Left ventricle myocardium superior (tissue), 1 donor: ENCODE measurements at regions not wholly inside any gene's neighbourhood (a gene's known extent, or its start where the extent isn't known, plus 50 kb on each side); places are given as distances from the start of the nearest gene placed in this dataset.

Experiments used
- ATAC-seq: fragments of 200-7000 bp; cut with Tn5 transposase; one replicate; pipeline ENCODE4 v1.9.1; 2020; ENCODE audit warnings: mild to moderate bottlenecking, moderate library complexity
- DNase-seq: peaks from one replicate; pipeline ENCODE4 v3.0.0-alpha.2; 2020
- intact Hi-C: fragments of 100-400 bp; cut with micrococcal nuclease; formaldehyde crosslinking; loops from one replicate; pipeline ENCODE4 v1.11.0; 2022
- donor health status: DM: no; HTN: yes; CAD: no; lungs with severe emphysema.

GRCh38 chr5:158644301-158644700, 455.4 kb downstream of the EBF1 start:
- intact Hi-C loops = no loop called here
- ATAC-seq (no peak), DNase-seq (no peak)

- DNase-seq (no peak), ATAC-seq (no peak)
- intact Hi-C loops = no loop called here
Observed at GRCh38 chr5:158643840-158644239, 455.9 kb downstream of the EBF1 start.

DNA sequence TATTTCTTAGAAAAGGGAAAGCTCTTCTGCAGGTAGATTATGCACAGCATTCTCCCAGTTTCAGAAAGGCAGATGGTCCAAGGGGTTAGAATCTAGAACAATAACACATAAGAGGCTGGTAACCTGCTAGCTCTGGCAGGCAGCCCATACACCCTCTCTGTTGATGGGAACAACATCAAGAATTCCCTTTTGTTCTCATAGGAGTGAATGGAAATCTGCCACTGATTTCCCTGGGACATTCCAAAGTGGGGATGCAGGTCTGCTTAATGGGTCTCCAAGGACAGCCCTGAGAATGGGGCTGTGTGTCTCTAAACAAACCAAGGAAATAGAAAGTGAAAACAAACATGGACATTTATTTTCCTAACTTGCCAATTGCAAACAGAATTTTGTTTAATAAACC, 456.8 kb downstream of the EBF1 start:
- ATAC-seq (peak; percentile 63), DNase-seq (peak; percentile 42)
- intact Hi-C loops = no loop called here

DNA sequence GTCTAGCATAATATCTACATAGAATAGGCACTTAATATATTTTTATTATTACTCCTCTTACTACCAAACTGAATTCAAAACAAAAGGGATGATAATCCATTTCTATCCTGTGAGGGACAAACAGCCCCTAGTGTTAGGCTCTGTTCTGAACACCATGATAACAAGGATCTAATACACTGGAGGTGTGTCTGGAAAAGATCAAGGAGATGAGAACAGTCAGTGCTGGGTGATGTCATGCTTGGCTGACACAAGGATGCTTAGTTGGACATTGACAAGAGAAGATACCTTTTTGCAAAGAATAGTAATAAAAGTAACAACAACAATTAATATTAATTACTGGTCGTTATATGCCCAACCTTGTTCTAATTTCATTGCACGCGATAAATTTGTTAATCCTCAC, 458.7 kb downstream of the EBF1 start:
- ATAC-seq = no peak
- no peak for DNase-seq
- intact Hi-C loops = no loop called here

DNA sequence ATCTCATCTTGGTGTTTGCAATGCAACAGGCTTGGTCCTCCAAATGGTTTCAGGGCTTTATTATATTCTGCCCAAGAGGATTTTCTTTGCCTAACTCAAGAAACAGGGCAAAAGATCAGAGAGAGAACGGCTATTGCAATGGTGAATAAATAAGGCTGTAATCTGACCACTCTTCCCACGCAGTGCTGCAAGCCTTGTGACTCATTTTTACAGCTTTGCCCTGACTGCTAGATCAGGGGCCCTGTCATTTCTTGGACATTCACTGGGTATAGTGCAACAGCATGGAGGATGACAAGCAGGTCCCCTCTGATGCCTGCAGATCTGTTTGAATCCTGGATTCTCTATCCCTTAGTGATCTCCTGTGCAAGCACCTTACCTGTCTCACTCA, 459.1 kb downstream of the EBF1 start:
- ATAC-seq = no peak

DNA sequence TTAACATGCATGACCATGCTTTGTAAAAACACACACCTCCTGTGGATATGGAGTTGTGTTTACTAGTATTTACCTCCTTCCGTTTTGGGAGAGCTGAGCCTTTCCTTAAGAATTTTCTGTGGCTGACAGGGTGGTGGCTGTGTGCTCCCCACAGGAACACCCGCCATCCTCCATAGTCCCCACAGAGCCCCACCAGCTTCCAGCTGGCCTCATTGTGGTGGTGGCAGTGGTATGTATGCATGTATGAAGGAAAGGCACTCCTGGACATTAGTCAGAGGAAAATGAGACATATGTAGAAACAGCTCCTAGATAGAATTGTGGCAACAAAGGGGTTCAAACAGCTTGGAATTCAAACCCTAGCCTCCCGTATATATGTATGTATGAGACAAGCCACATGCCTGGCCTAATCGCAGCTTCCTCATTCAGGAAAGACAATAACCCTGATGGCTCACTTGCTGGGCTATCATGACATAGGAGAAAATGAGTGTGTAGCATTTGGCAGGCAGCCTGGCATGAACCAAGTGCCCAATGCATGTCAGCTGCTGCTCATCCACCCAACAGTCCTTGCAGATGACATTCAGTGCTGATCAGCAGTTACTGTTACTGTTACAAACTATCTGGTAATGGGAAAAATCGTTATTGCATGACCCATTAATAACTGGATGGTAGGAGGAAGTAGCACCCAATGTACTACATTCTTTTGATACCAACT, 459.7 kb downstream of the EBF1 start:
- ATAC-seq = no peak
- DNase-seq = no peak
- intact Hi-C loops = no loop called here

More for the DNA sequence above, 459.1 kb downstream of the EBF1 start:
- no peak for DNase-seq
- intact Hi-C loops = no loop called here

DNA sequence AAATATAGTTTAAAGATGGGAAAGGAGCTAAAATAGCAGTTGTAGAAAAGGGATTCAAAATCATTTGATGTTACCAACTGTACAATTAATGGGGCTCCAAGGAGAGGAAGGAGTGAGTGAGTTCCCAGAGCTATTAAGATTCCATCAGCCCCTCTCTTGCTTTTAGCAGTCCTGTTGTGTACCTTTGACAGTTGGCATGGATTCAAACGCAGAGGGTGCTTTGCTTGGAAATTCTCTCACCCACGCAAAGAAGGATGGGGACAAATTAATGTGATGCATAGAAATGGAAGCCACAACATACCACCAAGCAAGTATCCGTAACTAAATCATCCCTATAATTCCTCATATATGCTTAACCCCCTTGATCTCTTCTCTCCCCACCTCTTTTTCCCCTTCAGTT, 461.3 kb downstream of the EBF1 start:
- intact Hi-C loops = no loop called here
- ATAC-seq (no peak), DNase-seq (no peak)

GRCh38 chr5:158637039-158637438, 462.7 kb downstream of the EBF1 start:
- no peak for ATAC-seq
- intact Hi-C loops = no loop called here
- no peak for DNase-seq

- DNase-seq (no peak), ATAC-seq (no peak)
- intact Hi-C loops = no loop called here
Observed at GRCh38 chr5:158635565-158635964, 464.2 kb downstream of the EBF1 start.

DNA sequence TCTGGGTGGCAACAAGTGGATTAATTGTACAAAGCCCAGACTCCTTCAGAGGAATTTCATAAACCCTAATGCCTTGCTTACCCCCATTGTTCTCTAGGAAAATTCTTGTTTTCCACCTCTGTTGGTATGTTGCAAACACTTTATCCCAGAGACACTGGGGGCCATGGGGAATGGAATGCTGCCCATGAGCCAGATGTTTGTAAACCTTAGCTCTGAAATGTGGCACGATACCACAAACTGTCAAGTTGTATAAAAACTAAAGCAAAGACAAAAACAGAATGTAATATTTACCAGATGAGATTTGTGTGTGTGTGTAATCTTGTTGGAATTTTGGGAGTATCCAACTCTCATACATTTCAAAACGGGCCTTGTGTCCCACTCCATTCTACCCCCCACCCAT, 465.0 kb downstream of the EBF1 start:
- ATAC-seq (no peak), DNase-seq (no peak)
- intact Hi-C loops = no loop called here

GRCh38 chr5:158629591-158630312, 470.0 kb downstream of the EBF1 start:
- DNase-seq (no peak), ATAC-seq (no peak)
- intact Hi-C loops = no loop called here

GRCh38 chr5:158626718-158627117, 473.0 kb downstream of the EBF1 start:
- intact Hi-C loops = no loop called here
- ATAC-seq = no peak
- no peak for DNase-seq

GRCh38 chr5:158623971-158624370, 475.7 kb downstream of the EBF1 start:
- ATAC-seq (no peak), DNase-seq (no peak)
- intact Hi-C loops = no loop called here

- DNase-seq (no peak), ATAC-seq (no peak)
- intact Hi-C loops = no loop called here
Observed at GRCh38 chr5:158621391-158621790, 478.3 kb downstream of the EBF1 start.

- ATAC-seq (peak; percentile 74), DNase-seq (no peak)
- intact Hi-C loops = no loop called here
Observed at GRCh38 chr5:158619083-158619788, 480.5 kb downstream of the EBF1 start.

- ATAC-seq (no peak), DNase-seq (no peak)
- intact Hi-C loops = no loop called here
Observed at GRCh38 chr5:158618256-158618655, 481.5 kb downstream of the EBF1 start.

DNA sequence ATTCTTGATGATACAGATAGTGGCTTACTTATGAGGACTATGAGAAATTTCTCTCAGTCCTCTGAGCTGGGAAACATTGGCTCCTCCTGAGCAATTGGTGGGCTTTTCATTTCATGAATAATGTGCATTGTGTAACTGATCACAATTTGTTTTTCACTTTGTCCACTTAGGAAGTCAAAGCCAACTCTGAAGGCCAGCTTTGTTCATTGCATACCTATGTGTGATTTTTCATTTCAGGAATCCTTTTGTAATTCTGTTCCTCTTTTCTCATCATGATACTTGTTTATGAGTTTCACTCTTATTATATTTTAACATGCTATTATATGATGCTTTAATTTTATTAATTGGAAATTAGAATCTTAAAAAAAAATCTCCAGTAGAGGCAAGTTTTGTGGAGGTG, 483.0 kb downstream of the EBF1 start:
- ATAC-seq (no peak), DNase-seq (no peak)
- intact Hi-C loops = no loop called here

- ATAC-seq = no peak
- intact Hi-C loops = no loop called here
- no peak for DNase-seq
Observed at GRCh38 chr5:158614951-158615350, 484.8 kb downstream of the EBF1 start.

- DNase-seq = no peak
- intact Hi-C loops = no loop called here
Observed at GRCh38 chr5:158611581-158611980, 488.1 kb downstream of the EBF1 start.

DNA sequence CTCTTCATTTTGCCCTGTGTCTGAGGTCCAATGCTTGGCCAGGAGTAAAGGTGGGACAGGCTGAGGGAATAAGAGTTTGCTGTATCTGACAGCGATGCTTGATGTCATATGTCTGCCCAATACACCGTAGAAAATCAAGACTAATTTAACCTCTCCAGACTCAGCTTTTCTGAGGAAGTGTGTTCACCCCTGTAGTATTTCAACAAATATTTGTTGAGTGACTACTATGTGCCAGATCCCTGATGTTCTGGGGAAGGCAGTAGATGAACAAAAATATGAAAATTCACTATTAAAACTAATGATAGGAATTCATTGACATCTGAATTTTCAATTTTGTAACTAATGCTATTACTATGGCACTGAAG, 489.7 kb downstream of the EBF1 start:
- intact Hi-C loops = no loop called here
- no peak for ATAC-seq
- DNase-seq = no peak

More at GRCh38 chr5:158611581-158611980, 488.1 kb downstream of the EBF1 start:
- no peak for ATAC-seq
